Brain microvascular endothelial cell (primary cell): ENCODE measurements at regions not wholly inside any gene's neighbourhood (a gene's known extent, or its start where the extent isn't known, plus 50 kb on each side); places are given as distances from the start of the nearest gene placed in this dataset.

Experiments used
- DNase-seq: peaks from one replicate; pipeline ENCODE4 v3.0.0-alpha.2; 2020
- H3K27ac ChIP-seq: fragments of 250-450 bp; sonication (Bioruptor Pico); 2 replicates; pipeline ENCODE4 v1.5.1; 2020; ENCODE audit warnings: mild to moderate bottlenecking, moderate library complexity
- H3K27me3 ChIP-seq: fragments of 250-450 bp; sonication (Bioruptor Pico); replicated peaks from 2 replicates; pipeline ENCODE4 v1.5.1; 2020; ENCODE audit warnings: mild to moderate bottlenecking
- H3K36me3 ChIP-seq: fragments of 250-450 bp; sonication (Bioruptor Pico); replicated peaks from 2 replicates; pipeline ENCODE4 v1.5.1; 2020; ENCODE audit warnings: mild to moderate bottlenecking
- H3K4me3 ChIP-seq: 2 replicates; pipeline ENCODE4 v1.5.1; 2011; ENCODE audit warnings: low read depth, mild to moderate bottlenecking, control low read depth, low read length, moderate library complexity
- in situ Hi-C: cut with HindIII; loops from 2 replicates; pipeline ENCODE4 v1.10.0; 2017; ENCODE audit warnings: low sequenced_read_pairs, low pct_ligation_motif_present
- TF ChIP-seq, protein P1 (sequence below): IDR thresholded peaks from 2 replicates; pipeline ENCODE4 v1.5.1; 2011; ENCODE audit warnings: low read depth, mild to moderate bottlenecking, moderate library complexity, low read length, control low read depth, inconsistent platforms; ENCODE audit errors: missing control alignments

DNA sequence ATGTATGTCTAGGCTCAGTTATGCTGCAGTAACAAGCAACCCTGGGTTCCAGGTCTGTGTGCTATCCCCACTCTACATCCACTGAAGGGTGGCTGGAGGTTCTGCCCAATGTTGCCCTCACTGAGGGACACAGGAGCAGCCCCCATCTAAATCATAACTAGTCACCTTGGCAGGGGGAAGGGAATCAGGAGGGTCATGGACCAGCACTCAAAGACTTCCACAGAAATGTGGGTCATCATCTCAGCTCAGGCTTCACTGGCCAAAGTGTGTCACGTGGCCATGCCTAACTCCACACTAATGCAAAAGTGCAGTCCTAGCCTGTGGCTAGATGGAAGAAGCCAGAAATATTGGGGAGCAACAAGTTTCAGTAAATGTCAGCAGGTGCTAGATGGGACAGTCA, 137.3 kb upstream of the ZNF507 start:
- Histone ChIP-seq H3K27me3 (no peaks in the 10 kb centered on the region), H3K36me3 (no peaks in the 10 kb centered on the region), H3K4me3 (no peak overlapping the region), H3K27ac (no peak overlapping the region)
- no peak for DNase-seq
- in situ Hi-C loops, result no loop called here
- TF ChIP-seq, protein P1, sequence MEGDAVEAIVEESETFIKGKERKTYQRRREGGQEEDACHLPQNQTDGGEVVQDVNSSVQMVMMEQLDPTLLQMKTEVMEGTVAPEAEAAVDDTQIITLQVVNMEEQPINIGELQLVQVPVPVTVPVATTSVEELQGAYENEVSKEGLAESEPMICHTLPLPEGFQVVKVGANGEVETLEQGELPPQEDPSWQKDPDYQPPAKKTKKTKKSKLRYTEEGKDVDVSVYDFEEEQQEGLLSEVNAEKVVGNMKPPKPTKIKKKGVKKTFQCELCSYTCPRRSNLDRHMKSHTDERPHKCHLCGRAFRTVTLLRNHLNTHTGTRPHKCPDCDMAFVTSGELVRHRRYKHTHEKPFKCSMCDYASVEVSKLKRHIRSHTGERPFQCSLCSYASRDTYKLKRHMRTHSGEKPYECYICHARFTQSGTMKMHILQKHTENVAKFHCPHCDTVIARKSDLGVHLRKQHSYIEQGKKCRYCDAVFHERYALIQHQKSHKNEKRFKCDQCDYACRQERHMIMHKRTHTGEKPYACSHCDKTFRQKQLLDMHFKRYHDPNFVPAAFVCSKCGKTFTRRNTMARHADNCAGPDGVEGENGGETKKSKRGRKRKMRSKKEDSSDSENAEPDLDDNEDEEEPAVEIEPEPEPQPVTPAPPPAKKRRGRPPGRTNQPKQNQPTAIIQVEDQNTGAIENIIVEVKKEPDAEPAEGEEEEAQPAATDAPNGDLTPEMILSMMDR, result no peak

DNA sequence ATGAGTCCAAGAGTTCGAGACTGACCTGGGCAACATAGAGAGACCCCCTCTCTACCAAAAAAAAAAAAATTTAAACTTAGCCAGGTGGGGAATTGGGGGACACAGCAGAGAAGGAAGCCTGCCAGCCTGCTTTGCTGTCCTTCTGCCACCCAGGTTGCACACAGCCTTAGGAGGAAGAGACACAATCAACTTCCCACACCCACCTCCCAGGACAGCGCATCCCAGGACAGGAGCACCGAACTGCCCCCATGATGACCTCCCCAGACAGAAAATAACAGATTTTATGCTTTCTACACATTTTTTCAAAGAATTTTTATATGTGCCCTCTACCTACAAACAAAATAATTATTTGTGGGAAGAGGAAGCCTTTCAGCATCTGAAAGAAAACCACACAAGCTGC, 126.0 kb upstream of the ZNF507 start:
- Histone ChIP-seq H3K4me3 (no peak overlapping the region), H3K27me3 (peaks cover 6% of the 10 kb centered on the region), H3K36me3 (no peaks in the 10 kb centered on the region), H3K27ac (no peak overlapping the region)
- in situ Hi-C loops, result no loop called here
- TF ChIP-seq, protein P1, result no peak
- DNase-seq, result no peak

DNA sequence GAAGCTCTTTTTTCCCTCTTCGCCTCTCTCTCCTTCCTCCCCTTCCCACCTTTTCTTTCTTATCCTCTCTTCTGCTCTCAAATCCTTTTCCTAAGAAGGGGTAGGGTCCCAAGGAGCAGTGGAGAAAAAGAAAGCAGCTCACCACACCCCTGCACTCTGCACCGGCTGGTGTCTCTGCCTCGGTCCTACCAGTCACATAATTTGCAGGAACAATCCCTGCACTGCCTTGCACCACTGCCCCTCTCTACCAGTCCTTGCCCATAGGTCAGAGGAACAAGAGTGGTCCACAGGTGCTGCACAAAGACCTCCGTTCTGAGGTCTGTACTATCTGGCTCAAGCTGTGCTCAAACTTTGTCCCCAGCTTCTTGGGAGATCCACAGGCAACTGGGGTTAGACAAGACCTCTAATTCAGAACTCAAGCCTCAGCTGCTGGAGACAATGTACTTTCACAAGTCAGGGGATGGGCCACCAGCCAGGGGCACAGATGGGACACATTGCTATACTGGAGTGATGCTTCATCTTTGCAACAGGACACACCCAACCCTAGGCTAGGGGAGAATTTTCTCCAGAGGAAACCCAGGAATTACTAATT, 125.4 kb upstream of the ZNF507 start:
- H3K36me3 ChIP-seq, result no peaks in the 10 kb centered on the region
- no peak for DNase-seq
- TF ChIP-seq, protein P1, result no peak
- H3K27ac ChIP-seq, result no peak overlapping the region
- peaks cover 6% of the 10 kb centered on the region for H3K27me3 ChIP-seq
- H3K4me3 ChIP-seq, result no peak overlapping the region
- in situ Hi-C loops, result no loop called here

DNA sequence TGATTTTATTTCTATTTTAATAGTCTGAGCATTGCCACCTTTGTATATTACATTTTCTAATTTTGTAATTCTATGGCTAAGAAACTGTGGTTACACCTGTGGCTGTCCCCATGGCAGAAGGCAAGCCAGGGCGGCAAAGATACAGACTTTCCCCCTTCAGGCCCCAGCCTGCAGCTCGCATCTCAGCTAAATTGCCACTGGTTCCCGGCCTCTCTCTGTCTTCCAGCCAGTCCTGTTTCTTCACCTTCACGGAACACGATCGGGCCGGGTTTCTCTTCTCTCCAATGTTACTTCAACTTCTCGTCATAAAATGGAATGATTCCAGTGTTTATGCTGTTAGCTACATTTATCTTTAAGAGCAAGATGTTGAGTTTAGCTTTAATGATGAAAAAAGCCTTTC, 124.5 kb upstream of the ZNF507 start:
- H3K27ac ChIP-seq, result no peak overlapping the region
- TF ChIP-seq, protein P1, result no peak
- peaks cover 6% of the 10 kb centered on the region for H3K27me3 ChIP-seq
- DNase-seq, result no peak
- no peak overlapping the region for H3K4me3 ChIP-seq
- no peaks in the 10 kb centered on the region for H3K36me3 ChIP-seq
- in situ Hi-C loops, result no loop called here

DNA sequence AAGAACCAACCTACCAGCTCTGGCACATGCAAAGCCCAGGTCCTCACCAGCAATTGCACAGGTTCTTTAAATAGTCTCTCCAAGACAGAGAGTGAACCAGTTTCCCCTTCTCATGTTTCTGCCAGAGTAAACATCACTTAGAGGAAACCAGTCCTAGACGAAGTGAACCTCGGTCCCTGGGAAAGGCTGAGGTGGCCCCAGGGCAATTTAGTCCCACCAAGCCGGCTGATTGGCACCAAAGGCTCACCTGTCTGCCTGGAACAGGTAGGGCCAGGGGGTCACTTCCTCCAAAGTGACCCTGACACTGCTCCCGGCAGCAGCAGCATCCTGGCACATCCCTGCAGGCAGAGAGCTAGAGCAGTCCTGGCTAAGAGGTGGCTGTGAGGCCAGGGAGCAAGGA, 122.9 kb upstream of the ZNF507 start:
- TF ChIP-seq, protein P1, result no peak
- in situ Hi-C loops, result no loop called here
- no peak for DNase-seq

DNA sequence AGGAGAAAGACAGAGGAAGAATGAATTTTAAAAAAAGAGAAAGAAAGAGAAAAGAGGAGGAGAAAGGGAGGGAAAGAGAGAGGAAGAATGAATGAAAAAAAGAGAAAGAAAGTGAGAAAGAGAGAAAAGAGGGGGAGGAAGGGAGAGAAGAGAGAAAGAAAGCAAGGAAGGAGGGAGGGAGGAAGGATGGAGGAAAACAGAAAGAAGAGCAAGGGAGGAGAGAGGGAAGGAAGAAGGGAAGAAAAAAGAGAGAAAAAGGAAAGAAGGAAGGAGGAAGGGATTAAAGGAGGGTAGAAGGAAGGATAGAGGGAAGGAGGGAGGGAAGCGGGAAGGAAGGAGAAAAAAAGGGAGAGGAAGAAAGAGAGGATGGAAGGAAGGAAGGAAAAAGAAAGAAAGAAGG, 122.3 kb upstream of the ZNF507 start:
- peaks cover 6% of the 10 kb centered on the region for H3K27me3 ChIP-seq
- H3K4me3 ChIP-seq, result no peak overlapping the region

More for the DNA sequence above, 122.9 kb upstream of the ZNF507 start:
- Histone ChIP-seq H3K27ac (no peak overlapping the region), H3K36me3 (no peaks in the 10 kb centered on the region), H3K27me3 (peaks cover 6% of the 10 kb centered on the region), H3K4me3 (no peak overlapping the region)

More for the DNA sequence above, 122.3 kb upstream of the ZNF507 start:
- no peaks in the 10 kb centered on the region for H3K36me3 ChIP-seq
- H3K27ac ChIP-seq, result no peak overlapping the region
- TF ChIP-seq, protein P1, result no peak
- in situ Hi-C loops, result no loop called here
- DNase-seq, result no peak
